Cardiac muscle cell (in vitro differentiated cells and primary cell): ENCODE measurements at regions not wholly inside any gene's neighbourhood (a gene's known extent, or its start where the extent isn't known, plus 50 kb on each side); places are given as distances from the start of the nearest gene placed in this dataset.

ENCODE experiments used
- DNase-seq, 2 donors: peaks; one replicate each; pipeline versions ENCODE4 v3.0.0 to v3.0.0-alpha.2; 2010 to 2017; ENCODE audit warnings: low read depth in 1 of 2, low spot score in 1 of 2
- H3K27ac ChIP-seq: fragments of 200-600 bp; sonication (generic); 2 replicates; pipeline ENCODE4 v1.5.1; 2016
- H3K27me3 ChIP-seq: fragments of 200-600 bp; sonication (generic); 2 replicates; pipeline ENCODE4 v1.6.0; 2016; ENCODE audit warnings: control low read depth
- H3K36me3 ChIP-seq: fragments of 200-600 bp; sonication (generic); 2 replicates; pipeline ENCODE4 v1.5.1; 2016; ENCODE audit warnings: control low read depth
- H3K4me1 ChIP-seq: fragments of 200-600 bp; sonication (generic); 2 replicates; pipeline ENCODE4 v1.8.1; 2017; ENCODE audit warnings: low read depth, mild to moderate bottlenecking, mixed run types
- H3K4me3 ChIP-seq: fragments of 200-600 bp; sonication (generic); 2 replicates; pipeline ENCODE4 v1.5.1; 2016; ENCODE audit warnings: mild to moderate bottlenecking
- H3K9me3 ChIP-seq: fragments of 200-600 bp; sonication (generic); 2 replicates; pipeline ENCODE4 v1.5.1; 2017; ENCODE audit warnings: low read depth, mild to moderate bottlenecking, control low read depth
- TF ChIP-seq, protein P1 (sequence below): IDR thresholded peaks from 2 replicates; pipeline ENCODE4 v1.5.1; 2012; ENCODE audit warnings: low read depth, mild to moderate bottlenecking, low read length

DNA sequence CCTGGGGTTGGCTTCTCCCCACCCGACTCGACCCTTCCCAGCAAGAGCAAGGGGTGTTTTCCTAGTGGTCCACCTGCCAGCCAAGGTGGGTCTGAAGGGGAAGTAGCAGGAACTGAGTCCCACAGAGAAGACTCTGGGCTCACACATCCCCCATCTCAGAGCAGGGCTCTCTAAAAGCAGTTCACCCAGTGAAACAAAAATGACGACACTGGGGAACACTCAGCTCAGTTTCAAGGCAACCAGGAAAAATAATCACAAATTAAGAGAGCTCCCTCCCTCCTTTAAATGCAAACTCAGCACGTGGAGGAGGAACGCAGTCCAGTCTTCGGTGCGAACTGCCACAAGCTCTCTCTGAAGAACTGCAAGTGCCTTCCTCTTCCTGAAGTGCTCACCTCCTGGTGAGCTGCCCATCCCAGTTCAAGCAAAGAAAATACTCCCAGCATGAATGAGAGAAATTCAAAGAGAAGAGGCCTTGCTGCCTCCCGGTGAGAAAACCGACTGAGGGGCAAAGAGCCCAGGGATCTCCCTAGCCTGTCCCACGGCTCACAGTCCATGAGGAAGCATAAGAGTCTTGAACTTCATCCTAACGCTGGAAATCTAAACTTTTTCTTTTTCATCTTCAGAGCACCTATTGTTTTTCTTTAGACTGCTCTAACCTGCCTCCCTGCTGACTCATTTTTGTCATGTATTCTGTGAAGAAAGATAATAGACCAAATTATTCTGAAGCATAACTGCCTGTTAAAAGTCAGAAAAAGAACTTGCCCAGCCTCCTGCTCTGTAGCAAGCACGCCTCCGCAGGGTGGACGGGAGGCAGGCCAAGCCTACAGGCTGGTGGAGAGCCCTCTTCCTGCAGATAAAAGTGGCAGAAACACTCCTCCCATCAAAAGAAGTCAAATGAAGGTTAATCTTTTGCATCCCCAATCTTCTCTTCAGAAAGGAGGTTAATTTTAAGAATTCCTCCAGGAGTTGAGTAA lies 281.4 kb downstream of the HHIPL2 start:
- Histone ChIP-seq H3K36me3 (no peaks in the 10 kb centered on the region), H3K4me3 (no peak overlapping the region), H3K4me1 (no peaks in the 10 kb centered on the region), H3K9me3 (no peaks in the 10 kb centered on the region), H3K27me3 (no peaks in the 10 kb centered on the region), H3K27ac (no peak overlapping the region)
- TF ChIP-seq, protein P1, sequence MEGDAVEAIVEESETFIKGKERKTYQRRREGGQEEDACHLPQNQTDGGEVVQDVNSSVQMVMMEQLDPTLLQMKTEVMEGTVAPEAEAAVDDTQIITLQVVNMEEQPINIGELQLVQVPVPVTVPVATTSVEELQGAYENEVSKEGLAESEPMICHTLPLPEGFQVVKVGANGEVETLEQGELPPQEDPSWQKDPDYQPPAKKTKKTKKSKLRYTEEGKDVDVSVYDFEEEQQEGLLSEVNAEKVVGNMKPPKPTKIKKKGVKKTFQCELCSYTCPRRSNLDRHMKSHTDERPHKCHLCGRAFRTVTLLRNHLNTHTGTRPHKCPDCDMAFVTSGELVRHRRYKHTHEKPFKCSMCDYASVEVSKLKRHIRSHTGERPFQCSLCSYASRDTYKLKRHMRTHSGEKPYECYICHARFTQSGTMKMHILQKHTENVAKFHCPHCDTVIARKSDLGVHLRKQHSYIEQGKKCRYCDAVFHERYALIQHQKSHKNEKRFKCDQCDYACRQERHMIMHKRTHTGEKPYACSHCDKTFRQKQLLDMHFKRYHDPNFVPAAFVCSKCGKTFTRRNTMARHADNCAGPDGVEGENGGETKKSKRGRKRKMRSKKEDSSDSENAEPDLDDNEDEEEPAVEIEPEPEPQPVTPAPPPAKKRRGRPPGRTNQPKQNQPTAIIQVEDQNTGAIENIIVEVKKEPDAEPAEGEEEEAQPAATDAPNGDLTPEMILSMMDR: no peak
- DNase-seq: no peak

DNA sequence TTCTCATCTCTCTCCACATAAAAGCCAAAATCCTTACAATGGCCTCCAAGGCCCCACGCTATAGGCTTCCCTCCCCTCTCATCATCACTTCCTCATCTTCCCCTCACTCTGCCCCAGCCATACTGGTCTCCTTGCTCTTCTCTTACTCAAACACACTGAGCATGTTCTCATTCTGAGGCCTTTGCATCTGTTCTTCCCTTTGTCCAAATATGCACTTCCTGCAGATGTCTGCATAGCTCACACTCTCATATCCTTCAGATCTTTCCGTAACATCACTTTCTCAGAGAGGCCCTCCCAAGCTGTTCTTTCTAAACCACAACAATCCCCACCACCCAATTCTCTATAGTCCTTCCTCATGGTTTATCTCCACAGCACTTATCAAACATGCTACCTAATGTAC lies 284.1 kb downstream of the HHIPL2 start:
- Histone ChIP-seq H3K4me3 (no peak overlapping the region), H3K27ac (no peak overlapping the region), H3K36me3 (no peaks in the 10 kb centered on the region), H3K4me1 (peaks cover 7% of the 10 kb centered on the region), H3K9me3 (no peaks in the 10 kb centered on the region), H3K27me3 (no peaks in the 10 kb centered on the region)
- TF ChIP-seq, protein P1: no peak
- DNase-seq: no peak

DNA sequence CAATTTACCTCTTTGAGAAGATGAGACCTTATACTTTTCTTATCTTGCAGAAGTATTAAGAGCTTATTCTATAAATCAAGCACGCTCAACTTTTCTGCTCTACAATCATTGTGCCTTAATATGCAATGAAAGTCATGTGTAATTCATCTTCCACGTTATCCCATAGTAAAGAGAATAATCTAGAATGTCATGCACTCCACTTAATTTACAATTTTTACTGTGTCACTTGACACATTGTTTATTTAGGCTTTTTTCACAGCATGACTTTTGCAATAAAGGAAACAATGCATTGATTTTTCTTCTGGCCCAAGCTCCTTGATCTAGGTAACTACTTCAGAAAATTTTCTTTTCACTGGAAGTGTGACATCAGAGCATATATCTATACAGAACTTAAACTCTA lies 290.9 kb downstream of the HHIPL2 start:
- no peaks in the 10 kb centered on the region for H3K27me3 ChIP-seq
- no peaks in the 10 kb centered on the region for H3K9me3 ChIP-seq
- DNase-seq: no peak
- H3K36me3 ChIP-seq: no peaks in the 10 kb centered on the region
- TF ChIP-seq, protein P1: no peak
- H3K27ac ChIP-seq: no peak overlapping the region
- peaks cover 7% of the 10 kb centered on the region for H3K4me1 ChIP-seq
- H3K4me3 ChIP-seq: no peak overlapping the region

DNA sequence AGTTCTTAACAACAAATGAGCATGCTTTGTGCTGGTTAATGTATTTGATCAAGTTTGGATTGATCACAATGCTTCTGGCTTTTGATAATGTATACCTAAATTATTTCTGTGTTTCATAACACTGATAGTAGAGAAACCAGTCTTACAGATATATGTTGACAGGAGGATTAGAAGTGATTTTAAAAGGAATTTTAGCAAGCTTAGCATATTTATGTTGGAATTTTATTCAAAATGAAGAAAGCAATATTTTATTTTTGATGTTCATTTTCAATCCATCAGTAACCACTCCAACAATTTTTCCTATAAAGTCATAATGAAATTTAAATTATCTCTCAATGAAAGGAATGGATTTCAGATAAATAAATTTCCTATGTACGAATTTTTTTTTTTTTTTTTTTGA lies 291.8 kb downstream of the HHIPL2 start:
- TF ChIP-seq, protein P1: no peak
- no peak overlapping the region for H3K4me3 ChIP-seq
- DNase-seq: no peak
- peaks cover 7% of the 10 kb centered on the region for H3K4me1 ChIP-seq
- H3K27ac ChIP-seq: no peak overlapping the region
- H3K9me3 ChIP-seq: no peaks in the 10 kb centered on the region
- no peaks in the 10 kb centered on the region for H3K27me3 ChIP-seq
- H3K36me3 ChIP-seq: no peaks in the 10 kb centered on the region

DNA sequence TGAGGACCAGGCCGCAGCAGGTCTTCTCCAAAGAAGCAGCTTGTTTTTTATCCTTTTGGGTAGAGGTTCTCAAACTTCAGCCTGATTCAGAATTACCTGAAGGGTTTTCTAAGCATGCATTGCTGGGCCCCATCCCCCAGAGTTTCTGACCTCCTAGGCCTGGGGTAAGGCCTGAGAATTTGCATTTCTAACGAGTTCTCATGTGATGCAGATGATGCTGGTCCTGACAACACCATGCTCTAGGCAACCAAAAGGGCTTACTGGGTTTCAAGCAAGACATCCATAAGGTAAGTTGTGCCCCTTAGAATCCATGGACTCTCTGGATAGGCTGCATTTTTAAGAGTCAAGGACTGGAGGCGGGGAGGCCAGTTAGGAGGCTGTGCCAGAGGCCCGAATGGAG lies 295.1 kb downstream of the HHIPL2 start:
- no peaks in the 10 kb centered on the region for H3K36me3 ChIP-seq
- H3K27me3 ChIP-seq: no peaks in the 10 kb centered on the region
- no peak for DNase-seq
- TF ChIP-seq, protein P1: no peak
- no peak overlapping the region for H3K27ac ChIP-seq
- H3K9me3 ChIP-seq: no peaks in the 10 kb centered on the region
- no peak overlapping the region for H3K4me3 ChIP-seq
- H3K4me1 ChIP-seq: no peaks in the 10 kb centered on the region
